Body of pancreas (tissue), 4 donors: ENCODE measurements at regions not wholly inside any gene's neighbourhood (a gene's known extent, or its start where the extent isn't known, plus 50 kb on each side); places are given as distances from the start of the nearest gene placed in this dataset.

ENCODE experiments used
- CTCF ChIP-seq, 7 experiments: fragments of 450-650 bp in 4 of 7; fragments of 200-600 bp in 3 of 7; sonication (generic) in 3 of 7; IDR thresholded peaks; one replicate each; pipeline ENCODE4 v1.5.1; 2016 to 2019; ENCODE audit warnings: antibody characterized with exemption in 7 of 7
- POLR2A ChIP-seq, 3 donors: fragments of 450-650 bp; IDR thresholded peaks; one replicate each; pipeline ENCODE4 v1.6.1; 2016; ENCODE audit warnings: antibody characterized with exemption in 3 of 3, mild to moderate bottlenecking in 2 of 3

GRCh38 chr6:141437685-141438084 lies 695.0 kb upstream of the GJE1 start:
- TF ChIP-seq POLR2A (IDR thresholded peaks at IDR 0.05), result no peak
- TF ChIP-seq CTCF (IDR thresholded peaks at IDR 0.05), result no peak
